ENCODE measurements at regions not wholly inside any gene's neighbourhood (a gene's known extent, or its start where the extent isn't known, plus 50 kb on each side); places are given as distances from the start of the nearest gene placed in this dataset.

- no peak for DNase-seq (ENCODE audit: low spot score)
These were observed 1405.6 kb upstream of the TENM4 start for GRCh38 chr11:80846442-80846841.

GRCh38 chr11:80844110-80844819, 1403.4 kb upstream of the TENM4 start:
- no peak for DNase-seq (ENCODE audit: low spot score)

GRCh38 chr11:80843266-80843974, 1402.6 kb upstream of the TENM4 start:
- no peak for DNase-seq (ENCODE audit: low spot score)

GRCh38 chr11:80842246-80842645, 1401.4 kb upstream of the TENM4 start:
- no peak for DNase-seq (ENCODE audit: low spot score)

- DNase-seq (ENCODE audit: low spot score): no peak
These were observed 1400.8 kb upstream of the TENM4 start for GRCh38 chr11:80841675-80842074.

GRCh38 chr11:80838153-80838552, 1397.3 kb upstream of the TENM4 start:
- no peak for DNase-seq (ENCODE audit: low spot score)

- DNase-seq (ENCODE audit: low spot score): no peak
These were observed 1396.2 kb upstream of the TENM4 start for GRCh38 chr11:80837051-80837450.

- peak; percentile 11 for DNase-seq (ENCODE audit: low spot score)
These were observed 1390.5 kb upstream of the TENM4 start for GRCh38 chr11:80831374-80831773.

GRCh38 chr11:80827781-80828180, 1387.0 kb upstream of the TENM4 start:
- no peak for DNase-seq (ENCODE audit: low spot score)

- no peak for DNase-seq (ENCODE audit: low spot score)
These were observed 1386.0 kb upstream of the TENM4 start for GRCh38 chr11:80826808-80827207.

- DNase-seq (ENCODE audit: low spot score): no peak
These were observed 1381.5 kb upstream of the TENM4 start for GRCh38 chr11:80822308-80822707.

GRCh38 chr11:80819271-80819670, 1378.4 kb upstream of the TENM4 start:
- DNase-seq (ENCODE audit: low spot score): no peak

GRCh38 chr11:80816966-80817365, 1376.1 kb upstream of the TENM4 start:
- no peak for DNase-seq (ENCODE audit: low spot score)

GRCh38 chr11:80816454-80816847, 1375.6 kb upstream of the TENM4 start:
- DNase-seq (ENCODE audit: low spot score): no peak

GRCh38 chr11:80815752-80816453, 1375.1 kb upstream of the TENM4 start:
- peak; percentile 80 for DNase-seq (ENCODE audit: low spot score)

GRCh38 chr11:80814813-80815212, 1374.0 kb upstream of the TENM4 start:
- no peak for DNase-seq (ENCODE audit: low spot score)

- no peak for DNase-seq (ENCODE audit: low spot score)
These were observed 1369.9 kb upstream of the TENM4 start for GRCh38 chr11:80810695-80811094.

- no peak for DNase-seq (ENCODE audit: low spot score)
These were observed 1357.3 kb upstream of the TENM4 start for GRCh38 chr11:80798174-80798573.

GRCh38 chr11:80783561-80783960, 1342.7 kb upstream of the TENM4 start:
- no peak for DNase-seq (ENCODE audit: low spot score)

- DNase-seq (ENCODE audit: low spot score): no peak
These were observed 1341.5 kb upstream of the TENM4 start for GRCh38 chr11:80782135-80782885.

- DNase-seq (ENCODE audit: low spot score): no peak
These were observed 1339.2 kb upstream of the TENM4 start for GRCh38 chr11:80779905-80780605.

GRCh38 chr11:80778941-80779340, 1338.1 kb upstream of the TENM4 start:
- no peak for DNase-seq (ENCODE audit: low spot score)

All from kidney tubule cell (primary cell).